CD4-positive, alpha-beta T cell treated with Interleukin-21 for 1 hour (primary cell): ENCODE measurements at regions not wholly inside any gene's neighbourhood (a gene's known extent, or its start where the extent isn't known, plus 50 kb on each side); places are given as distances from the start of the nearest gene placed in this dataset.

ENCODE experiments used
- DNase-seq: peaks from one replicate; pipeline ENCODE4 v3.0.0-alpha.2; 2020

GRCh38 chr1:185645162-185645640 is 89.0 kb upstream of the HMCN1 start:
- no peak for DNase-seq

GRCh38 chr1:185644531-185644930 is 89.7 kb upstream of the HMCN1 start:
- DNase-seq, result no peak

GRCh38 chr1:185636848-185637247 is 97.3 kb upstream of the HMCN1 start:
- no peak for DNase-seq

GRCh38 chr1:185634704-185635103 is 99.5 kb upstream of the HMCN1 start:
- no peak for DNase-seq

- no peak for DNase-seq
Observed at GRCh38 chr1:185632659-185633423, 101.3 kb upstream of the HMCN1 start.

GRCh38 chr1:185631843-185632242 is 102.3 kb upstream of the HMCN1 start:
- no peak for DNase-seq

GRCh38 chr1:185627761-185628501 is 106.3 kb upstream of the HMCN1 start:
- DNase-seq, result no peak

DNA sequence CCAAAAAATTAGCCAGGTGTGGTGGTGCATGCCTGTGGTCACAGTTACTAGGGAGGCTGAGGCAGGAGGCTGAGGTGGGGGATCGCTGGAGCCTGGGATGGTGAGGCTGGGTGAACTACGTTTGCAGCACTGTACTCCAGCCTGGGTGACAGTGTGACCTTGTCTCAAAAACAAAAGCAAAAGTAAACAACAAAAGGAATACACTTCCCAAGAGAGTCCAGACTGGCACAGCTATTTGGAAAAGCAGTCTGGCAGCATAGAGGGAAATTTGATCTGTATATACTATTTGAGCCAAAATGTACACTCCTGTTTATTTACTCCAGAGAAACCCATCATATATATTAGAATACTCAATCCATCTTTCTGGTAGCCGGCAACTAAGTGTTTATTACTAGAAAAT is 107.0 kb upstream of the HMCN1 start:
- DNase-seq, result no peak

- DNase-seq, result no peak
Observed at GRCh38 chr1:185626344-185626743, 107.8 kb upstream of the HMCN1 start.

GRCh38 chr1:185610954-185611353 is 123.2 kb upstream of the HMCN1 start:
- DNase-seq, result no peak

- no peak for DNase-seq
Observed at GRCh38 chr1:185608177-185608576, 126.0 kb upstream of the HMCN1 start.

- DNase-seq, result no peak
Observed at GRCh38 chr1:185603158-185603557, 131.0 kb upstream of the HMCN1 start.

GRCh38 chr1:185601189-185601588 is 133.0 kb upstream of the HMCN1 start:
- no peak for DNase-seq

DNA sequence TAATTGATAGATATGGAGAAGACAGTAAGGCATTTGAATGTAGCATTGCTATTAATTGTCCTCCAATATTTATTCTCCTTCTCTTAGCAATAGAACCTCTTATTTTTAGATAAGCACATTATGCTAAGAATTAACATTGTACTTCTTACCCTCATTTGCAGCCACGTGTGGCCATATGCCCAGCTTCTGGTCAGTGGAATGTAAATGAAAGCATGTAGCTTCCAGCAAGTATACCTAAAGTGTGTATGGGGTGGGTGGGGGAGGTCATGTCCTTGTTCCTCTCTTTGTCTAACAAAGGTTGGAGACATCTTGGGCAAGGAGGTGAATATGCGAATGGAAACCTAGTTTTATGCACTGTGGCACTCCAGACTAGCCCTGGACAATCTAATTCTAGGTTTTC is 133.6 kb upstream of the HMCN1 start:
- DNase-seq, result no peak

DNA sequence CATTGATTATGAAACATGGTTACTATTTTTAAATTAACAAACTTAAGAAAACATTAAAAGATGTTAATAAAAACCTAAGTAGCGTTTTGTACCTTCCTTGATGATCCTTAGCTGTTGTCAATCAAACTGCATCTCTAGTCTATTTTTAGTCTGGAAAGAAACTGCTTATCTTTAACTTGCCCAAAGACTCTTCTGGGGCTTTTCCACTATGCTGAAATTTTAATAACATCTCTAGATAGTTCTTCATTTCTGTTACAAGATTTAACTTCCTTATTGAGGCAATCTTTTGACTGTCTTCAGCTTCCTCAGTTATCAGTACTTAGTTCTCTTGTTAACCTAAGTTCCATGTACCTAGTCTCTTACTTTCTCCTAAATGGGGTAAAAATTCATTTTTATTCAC is 135.9 kb upstream of the HMCN1 start:
- DNase-seq, result no peak

- DNase-seq, result peak; percentile 77
Observed at GRCh38 chr1:185595835-185596667, 138.1 kb upstream of the HMCN1 start.

DNA sequence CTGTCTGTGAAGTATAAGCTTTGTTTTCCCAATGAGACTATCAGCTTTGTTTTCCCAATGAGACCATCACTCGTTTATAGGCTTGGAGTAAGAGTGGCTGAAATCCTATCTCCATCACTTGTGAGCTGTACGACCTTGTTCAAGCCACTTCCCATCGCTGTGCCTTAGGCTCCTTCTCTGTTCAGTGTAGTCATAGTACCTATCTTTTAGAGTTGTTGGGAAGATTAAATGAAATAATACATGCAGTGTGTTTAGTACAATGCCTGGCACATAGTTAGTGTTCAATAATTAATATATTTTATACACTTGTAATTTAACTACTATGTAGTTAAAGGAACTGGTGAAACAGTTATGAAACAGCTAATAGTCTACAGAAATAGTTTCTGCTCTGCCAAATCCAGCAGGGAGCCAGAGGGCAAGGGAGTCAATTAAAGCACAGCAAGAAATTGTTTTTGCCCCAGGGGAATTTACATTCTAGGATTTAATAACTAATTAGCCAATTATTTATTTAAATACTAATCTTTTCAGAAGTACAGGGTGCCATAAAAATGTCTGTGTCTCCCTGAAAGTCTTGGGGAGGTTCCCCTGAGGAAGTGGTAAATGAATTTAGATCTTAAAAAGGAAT is 139.3 kb upstream of the HMCN1 start:
- no peak for DNase-seq

- DNase-seq, result no peak
Observed at GRCh38 chr1:185593271-185593670, 140.9 kb upstream of the HMCN1 start.

GRCh38 chr1:185585770-185586169 is 148.4 kb upstream of the HMCN1 start:
- DNase-seq, result no peak

- DNase-seq, result no peak
Observed at GRCh38 chr1:185581961-185582725, 152.0 kb upstream of the HMCN1 start.

GRCh38 chr1:185581020-185581419 is 153.2 kb upstream of the HMCN1 start:
- DNase-seq, result no peak

GRCh38 chr1:185578293-185578692 is 155.9 kb upstream of the HMCN1 start:
- no peak for DNase-seq
